Endothelial cell of umbilical vein (primary cell): ENCODE measurements at regions not wholly inside any gene's neighbourhood (a gene's known extent, or its start where the extent isn't known, plus 50 kb on each side); places are given as distances from the start of the nearest gene placed in this dataset.

Experiments used
- BruUV-seq: library from RNA; stranded (reverse); fragments of 400-500 nt; replicated peaks from 2 replicates; lab custom pipeline; 2021; lab: Mats Ljungman, UMichigan
- CTCF ChIA-PET: fragments of 300-600, 350-600 bp; sonication (Branson Sonifier 250); formaldehyde crosslinking; loops from one replicate; lab custom pipeline; 2021; ENCODE audit warnings: antibody characterized with exemption, inconsistent platforms; lab: Charles Lee
- POLR2A ChIA-PET: fragments of 300-600, 350-600 bp; sonication (Branson Sonifier 250); formaldehyde crosslinking; loops from one replicate; lab custom pipeline; 2021; ENCODE audit warnings: antibody characterized with exemption, inconsistent platforms; lab: Charles Lee
- DNase-seq: peaks from one replicate; pipeline ENCODE4 v3.0.0-alpha.2; 2011; ENCODE audit warnings: low read depth, low spot score
- FAIRE-seq: peaks from 2 replicates; lab custom pipeline; 2011; peaks lifted over from hg19 to GRCh38; lab: Jason Lieb, UNC
- H2AFZ ChIP-seq: 2 replicates; pipeline ENCODE4 v1.6.0; 2012; ENCODE audit warnings: low read depth, low read length, control low read depth, inconsistent platforms
- H3K27ac ChIP-seq: 2 replicates; pipeline ENCODE4 v1.5.1; 2011; ENCODE audit warnings: low read depth, mild to moderate bottlenecking, control low read depth, low read length, moderate library complexity; ENCODE audit not compliant: insufficient read depth
- H3K27me3 ChIP-seq, 2 experiments: 2 replicates each; pipeline versions ENCODE4 v1.6.0 to v1.6.1; 2011; ENCODE audit warnings: low read length in 2 of 2, mixed read lengths in 1 of 2; ENCODE audit not compliant: control insufficient read depth in 2 of 2, insufficient read depth in 2 of 2
- H3K36me3 ChIP-seq, 2 experiments: 2 replicates in 1 of 2; 3 replicates in 1 of 2; pipeline ENCODE4 v1.5.1; 2011; ENCODE audit warnings: low read length in 2 of 2, mild to moderate bottlenecking in 1 of 2, moderate library complexity in 1 of 2; ENCODE audit not compliant: control insufficient read depth in 2 of 2, insufficient read depth in 2 of 2; ENCODE audit errors: extremely low read depth in 1 of 2
- H3K4me1 ChIP-seq: 3 replicates; pipeline ENCODE4 v1.5.1; 2011; ENCODE audit warnings: mild to moderate bottlenecking, low read length; ENCODE audit not compliant: control insufficient read depth, insufficient read depth; ENCODE audit errors: extremely low read depth
- H3K4me2 ChIP-seq: 2 replicates; pipeline ENCODE4 v1.6.1; 2011; ENCODE audit warnings: low read length, control low read depth, mixed read lengths; ENCODE audit not compliant: insufficient read depth
- H3K4me3 ChIP-seq, 3 experiments: fragments of 200-600 bp in 1 of 3; sonication (generic), shearing (Covaris generic) in 1 of 3; replicated peaks in 1 of 3; 2 replicates each; pipeline ENCODE4 v1.5.1; 2011 to 2016; ENCODE audit warnings: control low read depth in 3 of 3, low read length in 3 of 3, mild to moderate bottlenecking in 2 of 3, inconsistent platforms in 1 of 3, low read depth in 1 of 3, moderate library complexity in 1 of 3; ENCODE audit not compliant: insufficient read depth in 1 of 3
- H3K79me2 ChIP-seq: 2 replicates; pipeline ENCODE4 v1.6.0; 2012; ENCODE audit warnings: low read length, inconsistent platforms; ENCODE audit not compliant: control insufficient read depth, insufficient read depth
- H3K9ac ChIP-seq: replicated peaks from 2 replicates; pipeline ENCODE3; 2011; ENCODE audit warnings: low read length, control low read depth; ENCODE audit not compliant: insufficient read depth; ENCODE audit errors: extremely low read depth
- H3K9me1 ChIP-seq: replicated peaks from 3 replicates; pipeline ENCODE4 v1.6.0; 2011; ENCODE audit warnings: mild to moderate bottlenecking, low read length; ENCODE audit not compliant: control insufficient read depth, insufficient read depth; ENCODE audit errors: extremely low read depth
- H3K9me3 ChIP-seq: replicated peaks from 2 replicates; pipeline ENCODE4 v1.5.1; 2012; ENCODE audit warnings: low read length, inconsistent platforms; ENCODE audit not compliant: control insufficient read depth, insufficient read depth
- H4K20me1 ChIP-seq: replicated peaks from 2 replicates; pipeline ENCODE3; 2011; ENCODE audit warnings: mild to moderate bottlenecking, low read length; ENCODE audit not compliant: control insufficient read depth, insufficient read depth; ENCODE audit errors: extremely low read depth
- CTCF ChIP-seq, 2 donors: IDR thresholded peaks; 1 replicate in 1 of 2; 2 replicates in 1 of 2; pipeline ENCODE4 v1.5.1; 2011; ENCODE audit warnings: low read length in 2 of 2, mild to moderate bottlenecking in 2 of 2, moderate library complexity in 2 of 2, control low read depth in 1 of 2, inconsistent platforms in 1 of 2, low read depth in 1 of 2; ENCODE audit not compliant: insufficient read depth in 1 of 2; ENCODE audit errors: extremely low read depth in 1 of 2
- EZH2 ChIP-seq: IDR thresholded peaks from 2 replicates; pipeline ENCODE4 v1.6.1; 2012; ENCODE audit warnings: borderline replicate concordance, low read depth, mild to moderate bottlenecking, moderate library complexity, low read length, inconsistent platforms; ENCODE audit not compliant: severe bottlenecking
- FOS ChIP-seq: IDR thresholded peaks from 2 replicates; pipeline ENCODE4 v1.6.1; 2011; ENCODE audit warnings: mild to moderate bottlenecking, low read length, moderate library complexity, borderline replicate concordance; ENCODE audit not compliant: insufficient read depth
- GATA2 ChIP-seq: IDR thresholded peaks from 2 replicates; pipeline ENCODE4 v1.7.0; 2011; ENCODE audit warnings: low read depth, mild to moderate bottlenecking, moderate library complexity, mixed read lengths, low read length; ENCODE audit not compliant: insufficient read length, insufficient read depth
- JUN ChIP-seq: IDR thresholded peaks from 2 replicates; pipeline ENCODE4 v1.6.1; 2011; ENCODE audit warnings: borderline replicate concordance, low read depth; ENCODE audit not compliant: insufficient read length, insufficient read depth
- MYC ChIP-seq: IDR thresholded peaks from one replicate; pipeline ENCODE4 v1.6.1; 2011; ENCODE audit warnings: mild to moderate bottlenecking, low read depth, low read length
- POLR2A ChIP-seq: IDR thresholded peaks from 2 replicates; pipeline ENCODE4 v1.6.1; 2012; ENCODE audit warnings: low read depth, mild to moderate bottlenecking, control low read depth, low read length
- POLR2AphosphoS5 ChIP-seq: IDR thresholded peaks from 2 replicates; pipeline ENCODE4 v1.6.1; 2012; ENCODE audit warnings: low read depth, mild to moderate bottlenecking, control low read depth, low read length, moderate library complexity; ENCODE audit not compliant: insufficient read depth
- dilution Hi-C: fragments of 300-500 bp; cut with MboI; formaldehyde crosslinking; loops from one replicate; pipeline ENCODE4 v1.15.0; 2019; ENCODE audit warnings: low sequenced_read_pairs; ENCODE audit not compliant: extremely low pct_ligation_motif_present
- intact Hi-C: fragments of 100-400 bp; cut with micrococcal nuclease; formaldehyde crosslinking; loops from one replicate; pipeline ENCODE4 v1.10.0; 2022
- TF ChIP-seq, protein P1 (sequence below): IDR thresholded peaks from 2 replicates; pipeline ENCODE4 v1.6.1; 2011; ENCODE audit not compliant: insufficient read depth, insufficient read length

DNA sequence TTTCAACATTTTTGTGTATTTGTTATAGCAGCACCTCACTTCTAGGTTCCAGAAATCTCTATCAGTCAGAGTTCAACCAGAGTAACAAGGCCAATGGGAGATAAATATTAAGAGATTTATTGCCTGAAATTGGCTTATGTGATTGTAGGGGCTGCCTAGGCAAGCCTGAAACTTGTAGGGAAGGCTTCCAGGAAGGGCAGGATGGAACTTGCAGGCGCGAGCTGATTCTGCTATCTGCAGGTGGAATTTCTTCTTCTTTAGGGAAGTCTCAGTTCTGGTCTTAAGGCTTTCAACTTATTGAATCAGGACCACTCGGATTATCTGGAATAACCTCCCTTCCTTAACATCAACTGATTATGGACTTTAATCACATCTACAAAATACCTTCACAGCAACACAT is 199.5 kb upstream of the NLRP1 start:
- no TSS peak for BruUV-seq
- no peak overlapping the region for H3K4me2 ChIP-seq
- DNase-seq (no peak), FAIRE-seq (no peak)
- H3K9me3 ChIP-seq, result no peaks in the 10 kb centered on the region
- dilution Hi-C loops (no loop called here), intact Hi-C loops (loop anchor here (2.0 to 5.0 kb wide), 2 partner anchors 25 to 197 kb away; no protein-coding TSS in a partner anchor)
- H3K36me3 ChIP-seq, result no peaks in the 10 kb centered on the region
- ChIA-PET POLR2A (no interaction called here), CTCF (no interaction called here)
- no peaks in the 10 kb centered on the region for H3K27me3 ChIP-seq
- H2AFZ ChIP-seq, result no peak overlapping the region
- H3K27ac ChIP-seq, result no peak overlapping the region
- TF ChIP-seq CTCF (IDR thresholded peaks at IDR 0.05; ENCODE audit: extremely low read depth in 1 of 2, insufficient read depth in 1 of 2, low read depth in 1 of 2, low read length in 2 of 2) (no peak), GATA2 (no peak), POLR2AphosphoS5 (no peak), EZH2 (no peak), MYC (no peak), POLR2A (no peak), JUN (no peak), FOS (no peak)
- TF ChIP-seq, protein P1, sequence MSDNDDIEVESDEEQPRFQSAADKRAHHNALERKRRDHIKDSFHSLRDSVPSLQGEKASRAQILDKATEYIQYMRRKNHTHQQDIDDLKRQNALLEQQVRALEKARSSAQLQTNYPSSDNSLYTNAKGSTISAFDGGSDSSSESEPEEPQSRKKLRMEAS, result no peak
- peaks cover 25% of the 10 kb centered on the region for H3K4me1 ChIP-seq
- no peaks in the 10 kb centered on the region for H4K20me1 ChIP-seq
- H3K9ac ChIP-seq, result no peak overlapping the region
- no peaks in the 10 kb centered on the region for H3K9me1 ChIP-seq
- H3K4me3 ChIP-seq, result no peak overlapping the region
- H3K79me2 ChIP-seq, result no peaks in the 10 kb centered on the region
